GM06990 (cell line): ENCODE measurements at regions not wholly inside any gene's neighbourhood (a gene's known extent, or its start where the extent isn't known, plus 50 kb on each side); places are given as distances from the start of the nearest gene placed in this dataset.
"Not testable (repeated sequence)": the region's sequence is repeated elsewhere in the genome, so short reads cannot be mapped to it uniquely, and the experiment has no call there.

Experiments used
- DNase-seq: peaks from one replicate; pipeline ENCODE4 v3.0.0-alpha.2; 2011; ENCODE audit not compliant: insufficient read length; ENCODE audit errors: extremely low read depth
- H3K27me3 ChIP-seq: replicated peaks from 2 replicates; pipeline ENCODE4 v1.6.0; 2011; ENCODE audit warnings: low read length; ENCODE audit not compliant: control insufficient read depth, insufficient read depth
- H3K36me3 ChIP-seq: 2 replicates; pipeline ENCODE4 v1.5.1; 2011; ENCODE audit warnings: low read length; ENCODE audit not compliant: control insufficient read depth, insufficient read depth
- H3K4me3 ChIP-seq: replicated peaks from 2 replicates; pipeline ENCODE4 v1.5.1; 2011; ENCODE audit warnings: low read depth, mild to moderate bottlenecking, control low read depth, low read length

DNA sequence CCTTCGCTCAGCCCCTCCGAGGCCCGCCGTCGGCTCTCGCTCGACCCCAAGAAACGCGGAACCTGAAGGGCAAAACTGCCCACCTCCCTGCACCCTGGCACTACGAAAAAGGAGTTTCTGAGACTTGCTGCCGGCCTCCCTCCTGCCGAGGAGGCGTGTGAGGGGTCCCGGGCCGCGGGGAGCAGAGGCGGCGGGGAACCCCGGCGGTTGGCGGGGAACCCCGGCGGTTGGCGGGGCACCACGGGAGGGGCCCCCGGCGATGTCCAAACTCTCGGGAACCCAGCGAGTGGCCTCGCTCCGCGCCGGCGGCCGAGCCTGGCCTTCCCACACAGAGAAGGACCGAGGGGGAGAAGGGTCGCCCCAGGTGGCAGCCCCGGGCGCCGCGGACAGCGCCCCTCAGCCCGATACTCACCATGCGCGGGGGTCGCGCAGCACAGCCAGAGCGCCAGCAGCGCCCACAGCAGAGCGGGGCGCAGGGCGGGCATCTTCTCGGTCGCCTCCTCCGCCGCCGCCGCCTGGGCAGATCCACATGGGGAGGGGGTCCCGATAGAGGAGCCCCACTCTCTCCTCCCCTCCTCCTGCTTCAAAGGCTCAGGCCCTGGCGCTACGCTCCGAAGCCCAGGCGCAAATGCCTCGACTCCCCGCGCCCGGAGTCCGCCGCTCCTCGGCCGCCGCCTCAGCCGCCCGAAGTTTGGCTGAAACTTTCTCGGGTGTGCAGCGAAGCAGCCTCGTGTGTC, 69.4 kb upstream of the NUDT4B start:
- not testable (repeated sequence) for H3K27me3 ChIP-seq, H3K36me3 ChIP-seq
- peak overlapping the region; percentile 51 for H3K4me3 ChIP-seq
- peak; percentile 75 for DNase-seq

DNA sequence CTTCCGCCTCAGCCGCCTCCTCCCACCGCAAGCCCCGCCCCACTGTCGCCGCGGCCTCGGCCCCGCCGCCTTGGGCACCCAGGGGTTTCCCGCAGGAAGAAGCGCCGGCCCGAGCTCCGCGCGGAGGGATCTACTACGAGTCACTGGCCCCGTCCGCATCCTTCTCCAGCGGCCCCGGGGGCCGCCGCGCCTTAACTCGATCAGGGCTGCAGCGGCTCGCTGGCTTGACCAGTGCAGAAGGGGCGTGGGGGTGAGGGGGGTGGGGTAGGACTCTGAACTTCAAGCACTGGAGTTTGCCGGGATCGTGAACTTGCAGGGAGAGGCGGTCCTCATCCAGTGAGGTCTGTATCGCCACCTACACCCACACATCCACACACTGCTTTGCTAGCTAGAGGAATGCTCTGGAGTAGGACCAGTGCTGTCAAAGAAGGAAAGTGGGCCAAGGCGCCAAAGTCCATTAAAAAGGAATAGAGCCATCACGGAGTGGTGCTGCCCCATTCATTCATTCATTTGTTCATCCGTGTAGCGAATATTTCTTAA, 68.7 kb upstream of the NUDT4B start:
- H3K27me3 ChIP-seq, H3K36me3 ChIP-seq, DNase-seq, H3K4me3 ChIP-seq: not testable (repeated sequence)

DNA sequence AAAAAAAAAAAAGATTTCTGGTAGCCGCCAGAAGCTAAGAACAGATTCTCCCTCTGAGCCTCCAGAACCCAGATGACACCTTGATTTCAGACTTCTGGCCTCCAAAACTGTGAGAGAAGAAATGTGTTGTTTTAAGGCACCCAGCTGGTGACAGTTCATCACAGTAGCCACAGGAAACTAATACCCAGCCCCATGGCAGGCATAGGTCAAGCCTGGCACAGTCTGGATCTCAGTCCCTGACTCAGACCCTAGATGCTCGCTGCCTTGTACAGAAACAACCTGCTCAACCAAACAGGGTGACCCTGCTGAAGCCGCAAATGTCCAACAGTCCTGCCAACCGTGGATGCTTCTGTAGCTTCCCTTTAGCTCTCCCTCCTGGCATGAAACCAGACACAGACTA, 61.8 kb upstream of the NUDT4B start:
- not testable (repeated sequence) for H3K36me3 ChIP-seq, H3K4me3 ChIP-seq, H3K27me3 ChIP-seq, DNase-seq

DNA sequence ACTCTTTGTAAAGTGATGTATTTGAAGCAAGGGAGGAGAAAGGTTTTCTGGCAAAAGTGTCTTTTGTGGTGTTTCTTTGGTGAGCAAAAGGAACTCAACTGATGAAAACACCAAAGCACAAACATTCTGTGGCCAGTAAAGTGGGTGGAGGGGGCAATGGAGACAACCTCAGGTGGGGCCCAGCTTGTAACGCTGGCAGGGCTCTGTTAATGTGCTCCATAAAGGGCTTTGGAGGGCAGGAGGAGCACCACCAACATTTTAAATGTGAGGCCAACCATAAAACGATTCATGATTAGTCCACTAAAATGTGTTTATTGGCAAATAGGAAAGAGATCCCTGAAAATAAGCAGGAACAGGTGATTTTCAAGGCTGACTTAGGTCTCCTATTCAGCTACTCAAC, 61.2 kb upstream of the NUDT4B start:
- not testable (repeated sequence) for H3K36me3 ChIP-seq, H3K27me3 ChIP-seq, H3K4me3 ChIP-seq, DNase-seq
